ENCODE measurements at regions not wholly inside any gene's neighbourhood (a gene's known extent, or its start where the extent isn't known, plus 50 kb on each side); places are given as distances from the start of the nearest gene placed in this dataset.

GRCh38 chr5:5788793-5789192, 366.3 kb downstream of the ICE1 start:
- intact Hi-C loops (cut with micrococcal nuclease) = no loop called here
- no peak overlapping the region for H3K27ac Mint-ChIP-seq
- DNase-seq (ENCODE audit: low spot score) = no peak
- H3K36me3 Mint-ChIP-seq (ENCODE audit: low read depth) = no peaks in the 10 kb centered on the region
- peaks cover 5% of the 10 kb centered on the region for H3K9me3 Mint-ChIP-seq
- no peaks in the 10 kb centered on the region for H3K4me1 Mint-ChIP-seq (ENCODE audit: low read depth)
- peaks cover 2% of the 10 kb centered on the region for H3K27me3 Mint-ChIP-seq (ENCODE audit: insufficient read depth)
- H3K4me3 Mint-ChIP-seq = no peak overlapping the region

DNA sequence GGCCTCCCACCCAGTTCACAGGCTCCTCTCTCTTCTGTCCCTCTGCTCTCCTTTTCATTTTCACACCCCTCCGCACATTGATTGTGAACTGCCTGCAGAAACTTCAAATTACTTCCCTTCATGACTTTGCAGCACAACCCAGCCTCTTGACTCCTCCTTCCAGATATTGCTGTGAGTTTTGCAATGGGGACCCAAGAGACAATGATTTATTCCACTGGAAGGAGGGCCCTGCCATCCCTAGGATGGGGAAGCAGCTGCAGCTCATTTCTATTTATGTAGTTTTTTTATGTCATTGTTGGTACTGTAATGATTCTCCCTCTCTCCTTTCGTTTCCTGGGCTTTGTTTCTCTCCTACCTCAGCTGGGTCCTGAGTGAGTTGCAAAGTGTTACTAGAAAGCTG, 364.9 kb downstream of the ICE1 start:
- H3K36me3 Mint-ChIP-seq (ENCODE audit: low read depth) = no peaks in the 10 kb centered on the region
- H3K4me3 Mint-ChIP-seq = no peak overlapping the region
- no peak overlapping the region for H3K27ac Mint-ChIP-seq
- DNase-seq (ENCODE audit: low spot score) = no peak
- intact Hi-C loops (cut with micrococcal nuclease) = no loop called here
- H3K9me3 Mint-ChIP-seq = peaks cover 5% of the 10 kb centered on the region
- peaks cover 2% of the 10 kb centered on the region for H3K27me3 Mint-ChIP-seq (ENCODE audit: insufficient read depth)
- no peaks in the 10 kb centered on the region for H3K4me1 Mint-ChIP-seq (ENCODE audit: low read depth)

DNA sequence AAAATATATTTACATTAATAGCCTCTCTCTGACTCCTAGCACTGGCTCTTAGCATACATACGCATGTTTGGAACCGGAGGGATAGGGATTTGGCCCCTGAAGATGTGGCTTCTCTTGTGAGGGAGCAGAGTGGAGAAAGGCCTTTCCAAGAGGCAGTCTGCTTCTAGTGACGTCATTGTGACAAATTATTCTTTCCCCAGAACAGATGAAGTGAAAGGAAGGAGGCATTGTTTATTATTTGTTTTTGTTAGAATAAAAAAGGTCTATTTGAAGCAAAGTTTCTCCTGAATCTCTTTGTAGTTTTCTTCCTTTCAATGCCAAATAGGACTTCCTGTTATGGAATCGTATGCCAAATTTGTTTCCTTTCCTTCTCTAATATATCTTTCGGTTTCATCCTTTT, 361.6 kb downstream of the ICE1 start:
- H3K9me3 Mint-ChIP-seq = peaks cover 5% of the 10 kb centered on the region
- no peaks in the 10 kb centered on the region for H3K4me1 Mint-ChIP-seq (ENCODE audit: low read depth)
- no peaks in the 10 kb centered on the region for H3K36me3 Mint-ChIP-seq (ENCODE audit: low read depth)
- no peak overlapping the region for H3K4me3 Mint-ChIP-seq
- intact Hi-C loops (cut with micrococcal nuclease) = no loop called here
- no peak overlapping the region for H3K27ac Mint-ChIP-seq
- no peak for DNase-seq (ENCODE audit: low spot score)
- H3K27me3 Mint-ChIP-seq (ENCODE audit: insufficient read depth) = peaks cover 2% of the 10 kb centered on the region

- intact Hi-C loops (cut with micrococcal nuclease) = no loop called here
- H3K9me3 Mint-ChIP-seq = peaks cover 5% of the 10 kb centered on the region
- peaks cover 2% of the 10 kb centered on the region for H3K27me3 Mint-ChIP-seq (ENCODE audit: insufficient read depth)
- no peaks in the 10 kb centered on the region for H3K36me3 Mint-ChIP-seq (ENCODE audit: low read depth)
- DNase-seq (ENCODE audit: low spot score) = no peak
- no peak overlapping the region for H3K4me3 Mint-ChIP-seq
- H3K4me1 Mint-ChIP-seq (ENCODE audit: low read depth) = no peaks in the 10 kb centered on the region
- H3K27ac Mint-ChIP-seq = no peak overlapping the region
Measured at GRCh38 chr5:5783021-5783420, 360.5 kb downstream of the ICE1 start.

DNA sequence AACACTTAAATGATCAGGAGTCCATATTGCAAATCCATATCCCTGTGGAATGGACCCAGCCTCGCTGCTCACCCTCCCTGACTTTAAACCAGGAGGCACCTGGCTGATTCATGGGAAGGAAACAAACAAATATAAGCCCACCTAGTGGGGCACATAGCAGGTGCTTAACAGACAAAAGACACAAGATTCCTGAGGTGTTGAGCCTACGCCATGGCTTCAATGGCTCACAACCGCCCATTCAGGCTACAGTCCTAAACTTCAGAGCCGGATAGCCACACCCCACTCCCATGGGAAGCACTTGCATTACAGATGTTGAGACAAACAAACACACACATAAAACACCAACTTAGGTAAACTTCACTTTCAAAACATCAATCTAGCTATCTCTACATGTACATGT, 359.9 kb downstream of the ICE1 start:
- intact Hi-C loops (cut with micrococcal nuclease) = no loop called here
- DNase-seq (ENCODE audit: low spot score) = no peak
- H3K27ac Mint-ChIP-seq = no peak overlapping the region
- no peaks in the 10 kb centered on the region for H3K4me1 Mint-ChIP-seq (ENCODE audit: low read depth)
- no peaks in the 10 kb centered on the region for H3K36me3 Mint-ChIP-seq (ENCODE audit: low read depth)
- H3K9me3 Mint-ChIP-seq = peaks cover 5% of the 10 kb centered on the region
- peaks cover 2% of the 10 kb centered on the region for H3K27me3 Mint-ChIP-seq (ENCODE audit: insufficient read depth)
- H3K4me3 Mint-ChIP-seq = no peak overlapping the region

GRCh38 chr5:5781335-5781734, 358.9 kb downstream of the ICE1 start:
- Mint-ChIP-seq H3K4me3 (no peak overlapping the region), H3K4me1 (ENCODE audit: low read depth) (no peaks in the 10 kb centered on the region), H3K27ac (no peak overlapping the region), H3K9me3 (peaks cover under 1% of the 10 kb centered on the region), H3K36me3 (ENCODE audit: low read depth) (no peaks in the 10 kb centered on the region), H3K27me3 (ENCODE audit: insufficient read depth) (peaks cover 2% of the 10 kb centered on the region)
- intact Hi-C loops (cut with micrococcal nuclease) = no loop called here
- no peak for DNase-seq (ENCODE audit: low spot score)

DNA sequence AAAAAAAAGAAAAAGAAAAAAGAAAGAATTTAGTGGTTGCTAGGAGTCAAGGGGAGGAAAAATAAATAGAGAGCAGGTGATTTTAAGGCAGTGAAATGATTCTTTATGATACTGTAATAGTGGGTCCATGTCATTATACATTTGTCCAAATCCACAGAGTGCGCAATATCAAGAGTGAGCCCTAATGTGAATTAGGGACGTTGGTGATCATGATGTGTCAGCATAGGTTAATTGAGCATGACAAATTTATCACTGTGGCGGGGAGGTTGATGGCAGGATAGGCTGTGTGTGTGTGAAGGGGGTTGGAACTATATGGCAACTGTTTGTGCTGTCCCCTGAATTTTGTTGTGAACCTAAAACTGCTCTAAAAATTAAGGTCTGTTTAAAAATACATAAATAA, 357.8 kb downstream of the ICE1 start:
- intact Hi-C loops (cut with micrococcal nuclease) = no loop called here
- no peaks in the 10 kb centered on the region for H3K36me3 Mint-ChIP-seq (ENCODE audit: low read depth)
- no peak overlapping the region for H3K27ac Mint-ChIP-seq
- DNase-seq (ENCODE audit: low spot score) = no peak
- no peaks in the 10 kb centered on the region for H3K9me3 Mint-ChIP-seq
- H3K4me1 Mint-ChIP-seq (ENCODE audit: low read depth) = no peaks in the 10 kb centered on the region
- no peak overlapping the region for H3K4me3 Mint-ChIP-seq
- H3K27me3 Mint-ChIP-seq (ENCODE audit: insufficient read depth) = no peaks in the 10 kb centered on the region

GRCh38 chr5:5777013-5777412, 354.5 kb downstream of the ICE1 start:
- H3K4me3 Mint-ChIP-seq = no peak overlapping the region
- intact Hi-C loops (cut with micrococcal nuclease) = no loop called here
- no peak overlapping the region for H3K27ac Mint-ChIP-seq
- DNase-seq (ENCODE audit: low spot score) = no peak
- no peaks in the 10 kb centered on the region for H3K27me3 Mint-ChIP-seq (ENCODE audit: insufficient read depth)
- H3K4me1 Mint-ChIP-seq (ENCODE audit: low read depth) = no peaks in the 10 kb centered on the region
- no peaks in the 10 kb centered on the region for H3K9me3 Mint-ChIP-seq
- H3K36me3 Mint-ChIP-seq (ENCODE audit: low read depth) = no peaks in the 10 kb centered on the region

DNA sequence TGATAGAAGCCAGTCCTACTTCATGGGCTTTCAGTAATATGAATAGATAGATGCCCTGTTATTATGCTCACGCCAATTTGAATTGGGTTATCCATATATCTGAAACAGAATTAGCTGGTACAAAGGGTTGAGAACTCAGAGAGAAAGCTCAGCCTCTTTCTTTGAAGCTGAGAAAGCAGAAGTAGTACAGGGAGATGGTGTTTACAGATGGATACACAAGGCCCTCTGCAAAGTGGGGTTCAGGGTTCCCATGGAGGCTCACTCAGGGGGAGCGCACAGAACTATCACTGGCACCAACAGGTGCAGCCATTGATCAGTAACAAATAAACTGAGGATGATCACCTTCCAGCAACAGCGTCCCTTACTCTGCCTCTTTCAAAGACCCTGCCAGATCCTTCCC, 349.7 kb downstream of the ICE1 start:
- Mint-ChIP-seq H3K27me3 (ENCODE audit: insufficient read depth) (no peaks in the 10 kb centered on the region), H3K4me1 (ENCODE audit: low read depth) (no peaks in the 10 kb centered on the region), H3K9me3 (no peaks in the 10 kb centered on the region), H3K36me3 (ENCODE audit: low read depth) (no peaks in the 10 kb centered on the region), H3K27ac (no peak overlapping the region), H3K4me3 (no peak overlapping the region)
- no peak for DNase-seq (ENCODE audit: low spot score)
- intact Hi-C loops (cut with micrococcal nuclease) = no loop called here

GRCh38 chr5:5770825-5771224, 348.3 kb downstream of the ICE1 start:
- Mint-ChIP-seq H3K4me3 (no peak overlapping the region), H3K9me3 (no peaks in the 10 kb centered on the region), H3K4me1 (ENCODE audit: low read depth) (no peaks in the 10 kb centered on the region), H3K27me3 (ENCODE audit: insufficient read depth) (peaks cover 1% of the 10 kb centered on the region), H3K27ac (no peak overlapping the region), H3K36me3 (ENCODE audit: low read depth) (no peaks in the 10 kb centered on the region)
- intact Hi-C loops (cut with micrococcal nuclease) = no loop called here
- no peak for DNase-seq (ENCODE audit: low spot score)

DNA sequence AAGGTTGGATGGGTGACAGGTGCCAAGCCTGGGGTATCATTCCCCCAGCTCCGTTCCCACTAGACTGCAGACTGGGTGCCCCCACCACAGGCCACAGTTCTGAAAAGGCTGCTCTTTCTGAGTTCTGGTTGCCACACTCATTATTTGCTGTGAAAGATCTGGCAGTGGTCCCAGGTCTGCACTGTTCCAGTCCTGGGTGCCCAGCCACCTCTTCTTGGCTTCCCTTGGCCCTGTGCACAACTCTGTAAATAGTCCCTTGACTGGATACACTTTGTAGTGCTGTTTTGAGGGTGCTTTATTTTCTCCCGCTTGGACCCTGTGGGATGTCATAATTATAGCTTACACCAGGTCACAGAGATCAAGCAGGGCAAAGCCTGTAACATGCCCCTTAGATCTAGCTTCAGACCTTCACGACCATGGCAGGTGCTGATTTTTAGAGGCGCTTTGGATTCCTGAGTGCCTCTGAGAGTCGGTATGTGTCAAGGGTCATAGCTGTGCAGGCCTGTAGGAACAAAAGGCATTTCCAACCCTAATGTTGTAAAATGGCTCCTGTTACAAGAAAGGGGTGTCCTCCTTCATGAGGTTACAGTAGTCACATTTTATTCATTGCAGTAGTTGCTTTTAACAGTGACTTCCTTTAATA, 344.9 kb downstream of the ICE1 start:
- no peaks in the 10 kb centered on the region for H3K4me1 Mint-ChIP-seq (ENCODE audit: low read depth)
- H3K9me3 Mint-ChIP-seq = no peaks in the 10 kb centered on the region
- H3K4me3 Mint-ChIP-seq = no peak overlapping the region
- peaks cover 3% of the 10 kb centered on the region for H3K27me3 Mint-ChIP-seq (ENCODE audit: insufficient read depth)
- no peaks in the 10 kb centered on the region for H3K36me3 Mint-ChIP-seq (ENCODE audit: low read depth)
- intact Hi-C loops (cut with micrococcal nuclease) = no loop called here
- no peak overlapping the region for H3K27ac Mint-ChIP-seq
- DNase-seq (ENCODE audit: low spot score) = no peak

- H3K9me3 Mint-ChIP-seq = no peaks in the 10 kb centered on the region
- peaks cover 3% of the 10 kb centered on the region for H3K27me3 Mint-ChIP-seq (ENCODE audit: insufficient read depth)
- DNase-seq (ENCODE audit: low spot score) = no peak
- H3K4me1 Mint-ChIP-seq (ENCODE audit: low read depth) = no peaks in the 10 kb centered on the region
- intact Hi-C loops (cut with micrococcal nuclease) = no loop called here
- H3K36me3 Mint-ChIP-seq (ENCODE audit: low read depth) = no peaks in the 10 kb centered on the region
- H3K4me3 Mint-ChIP-seq = no peak overlapping the region
- no peak overlapping the region for H3K27ac Mint-ChIP-seq
Measured at GRCh38 chr5:5765066-5765850, 342.8 kb downstream of the ICE1 start.

DNA sequence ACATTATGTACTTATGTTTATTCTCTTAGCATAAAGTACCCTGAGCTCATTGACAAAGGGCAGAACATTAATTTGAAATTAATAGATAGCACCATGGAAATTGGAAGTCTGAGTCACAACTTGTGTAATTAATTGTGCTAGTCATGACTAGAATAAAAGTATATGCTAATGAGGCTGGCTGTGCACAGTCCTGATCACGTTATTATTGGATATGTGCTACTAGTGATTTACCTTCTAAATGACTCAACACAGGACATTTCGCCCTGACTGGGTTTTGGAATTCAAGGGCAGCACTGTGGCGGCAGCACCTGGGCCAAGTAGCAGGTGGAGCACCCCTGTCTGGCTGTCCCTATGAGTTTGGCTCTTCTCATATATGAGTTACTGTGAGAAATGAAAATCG, 341.8 kb downstream of the ICE1 start:
- intact Hi-C loops (cut with micrococcal nuclease) = no loop called here
- Mint-ChIP-seq H3K36me3 (ENCODE audit: low read depth) (no peaks in the 10 kb centered on the region), H3K4me3 (no peak overlapping the region), H3K27me3 (ENCODE audit: insufficient read depth) (peaks cover 3% of the 10 kb centered on the region), H3K9me3 (no peaks in the 10 kb centered on the region), H3K4me1 (ENCODE audit: low read depth) (no peaks in the 10 kb centered on the region), H3K27ac (no peak overlapping the region)
- no peak for DNase-seq (ENCODE audit: low spot score)

Measured in activated T-helper 1 cell treated with anti-CD3 and anti-CD28 coated beads, Interleukin-12 subunit alpha, Interleukin-12 subunit beta, Interleukin-2, Interleukin-4 antibody, amounts not matched to agents 30 ng/mL and 10 ng/mL and 1 ng/mL, durations not matched to agents 14 hours and 24 hours and 36 hours (primary cell).